ENCODE measurements at regions not wholly inside any gene's neighbourhood (a gene's known extent, or its start where the extent isn't known, plus 50 kb on each side); places are given as distances from the start of the nearest gene placed in this dataset.

GRCh38 chr18:77635858-77636257 is 386.2 kb downstream of the GALR1 start:
- intact Hi-C loops (cut with DNase I; ENCODE audit: low total_unique reads), result no loop called here
- no peak for DNase-seq (ENCODE audit: low spot score in 2 of 2)
- WGBS, 2 donors, result 58 to 67% methylated on average over 6 of the region's 6 CpGs
- H3K4me3 ChIP-seq (ENCODE audit: low read depth, poor library complexity, severe bottlenecking), result no peak overlapping the region
- no peak for TF ChIP-seq CTCF (IDR thresholded peaks at IDR 0.05)
- no peak for TF ChIP-seq POLR2A (IDR thresholded peaks at IDR 0.05)

GRCh38 chr18:77645170-77645872 is 395.7 kb downstream of the GALR1 start:
- no peak for DNase-seq (ENCODE audit: low spot score in 2 of 2)

GRCh38 chr18:77647472-77647871 is 397.8 kb downstream of the GALR1 start:
- intact Hi-C loops (cut with DNase I; ENCODE audit: low total_unique reads), result no loop called here
- no peak overlapping the region for H3K4me3 ChIP-seq (ENCODE audit: low read depth, poor library complexity, severe bottlenecking)
- DNase-seq (ENCODE audit: low spot score in 2 of 2), result no peak
- WGBS, 2 donors, result 64 to 74% methylated on average over 8 of the region's 8 CpGs
- TF ChIP-seq POLR2A (IDR thresholded peaks at IDR 0.05) (no peak), CTCF (IDR thresholded peaks at IDR 0.05) (no peak)

More at GRCh38 chr18:77645170-77645872, 395.7 kb downstream of the GALR1 start:
- H3K4me3 ChIP-seq (ENCODE audit: low read depth, poor library complexity, severe bottlenecking), result no peak overlapping the region
- TF ChIP-seq CTCF (IDR thresholded peaks at IDR 0.05) (no peak), POLR2A (IDR thresholded peaks at IDR 0.05) (no peak)
- intact Hi-C loops (cut with DNase I; ENCODE audit: low total_unique reads), result no loop called here
- WGBS, 2 donors, result 59 to 61% methylated on average over 8 of the region's 8 CpGs

- no peak for TF ChIP-seq CTCF (IDR thresholded peaks at IDR 0.05)
- TF ChIP-seq POLR2A (IDR thresholded peaks at IDR 0.05), result no peak
- intact Hi-C loops (cut with DNase I; ENCODE audit: low total_unique reads), result no loop called here
- no peak for DNase-seq (ENCODE audit: low spot score in 2 of 2)
- H3K4me3 ChIP-seq (ENCODE audit: low read depth, poor library complexity, severe bottlenecking), result no peak overlapping the region
- WGBS, 2 donors, result 49 to 51% methylated on average over 7 of the region's 7 CpGs
These were observed 398.8 kb downstream of the GALR1 start for GRCh38 chr18:77648411-77648810.

- 7 to 9% methylated on average over 28 of the region's 28 CpGs for WGBS, 2 donors
- DNase-seq (ENCODE audit: low spot score in 2 of 2), result peak; percentile 43 to 93
These were observed 401.2 kb downstream of the GALR1 start for GRCh38 chr18:77650799-77651385.

More at GRCh38 chr18:77650799-77651385, 401.2 kb downstream of the GALR1 start:
- H3K4me3 ChIP-seq (ENCODE audit: low read depth, poor library complexity, severe bottlenecking), result no peak overlapping the region
- intact Hi-C loops (cut with DNase I; ENCODE audit: low total_unique reads), result no loop called here
- TF ChIP-seq POLR2A (IDR thresholded peaks at IDR 0.05) (no peak), CTCF (IDR thresholded peaks at IDR 0.05) (no peak)
